Activated CD4-positive, alpha-beta memory T cell treated with anti-CD3 and anti-CD28 coated beads, Interleukin-2, amount 10 ng/mL, durations not matched to agents 7 days and 5 days (primary cell): ENCODE measurements at regions not wholly inside any gene's neighbourhood (a gene's known extent, or its start where the extent isn't known, plus 50 kb on each side); places are given as distances from the start of the nearest gene placed in this dataset.

ENCODE experiments used
- CTCF ChIA-PET: fragments of 350-600 bp; sonication (Branson Sonifier 250); formaldehyde crosslinking; loops from one replicate; lab custom pipeline; 2021; ENCODE audit warnings: antibody characterized with exemption, inconsistent platforms; lab: Charles Lee
- POLR2A ChIA-PET: fragments of 350-600 bp; sonication (Branson Sonifier 250); formaldehyde crosslinking; loops from one replicate; lab custom pipeline; 2021; ENCODE audit warnings: antibody characterized with exemption; lab: Charles Lee
- DNase-seq: peaks from one replicate; pipeline ENCODE4 v3.0.0-alpha.2; 2020
- H3K27ac Mint-ChIP-seq: one replicate; pipeline ENCODE4 v1.8.0; 2021; ENCODE audit warnings: mild to moderate bottlenecking, mixed read lengths
- H3K27me3 Mint-ChIP-seq: one replicate; pipeline ENCODE4 v1.8.0; 2021; ENCODE audit warnings: mixed read lengths
- H3K36me3 Mint-ChIP-seq: one replicate; pipeline ENCODE4 v1.8.0; 2021; ENCODE audit warnings: low read depth, mixed read lengths
- H3K4me1 Mint-ChIP-seq: one replicate; pipeline ENCODE4 v1.8.0; 2021; ENCODE audit warnings: mixed read lengths
- H3K4me3 Mint-ChIP-seq: one replicate; pipeline ENCODE4 v1.8.0; 2021; ENCODE audit warnings: mild to moderate bottlenecking, mixed read lengths
- H3K9me3 Mint-ChIP-seq: one replicate; pipeline ENCODE4 v1.8.0; 2021; ENCODE audit warnings: mixed read lengths

DNA sequence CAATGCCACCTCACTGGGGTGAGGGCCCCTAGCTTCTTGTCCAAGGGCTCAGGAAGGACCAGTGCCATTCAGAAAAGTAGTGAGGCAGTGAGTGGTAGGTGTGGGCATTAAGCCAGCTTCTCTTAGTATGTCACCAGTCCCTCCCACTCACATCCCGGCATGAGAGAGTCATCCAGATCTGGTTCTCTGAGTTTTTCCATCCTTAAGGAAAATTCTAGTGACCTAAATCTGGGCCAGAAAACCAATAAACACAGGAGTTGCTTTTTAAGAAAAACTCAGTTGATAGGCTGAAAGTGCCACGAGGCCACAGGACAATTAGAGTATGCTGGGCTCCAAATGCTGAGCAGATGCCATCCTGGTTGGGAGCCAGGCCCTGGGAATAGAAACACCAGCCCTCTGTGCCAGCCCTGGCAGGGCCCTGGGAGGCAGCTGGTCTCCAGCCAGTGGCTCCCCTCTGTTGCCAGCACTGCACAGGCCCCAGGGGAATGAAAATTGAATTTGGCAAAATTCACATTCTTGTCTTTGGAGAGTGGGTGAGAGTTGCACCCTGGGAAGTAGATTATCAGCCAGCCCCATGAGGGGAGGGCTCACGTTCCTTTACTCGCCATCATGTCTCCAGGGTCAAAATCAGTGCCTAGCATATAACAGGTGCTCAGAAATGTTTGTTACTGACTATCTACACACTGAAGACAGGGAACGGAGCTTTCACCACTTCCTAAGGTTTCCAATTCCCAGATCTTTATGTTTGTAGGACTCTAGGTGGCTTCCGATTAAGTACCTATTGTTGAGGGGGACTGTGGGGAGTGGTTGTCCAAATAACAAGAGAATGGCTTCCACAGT, 52.8 kb downstream of the FAM43A start:
- POLR2A ChIA-PET = no interaction called here
- no peak overlapping the region for H3K27ac Mint-ChIP-seq
- H3K27me3 Mint-ChIP-seq = peaks cover 17% of the 10 kb centered on the region
- H3K4me1 Mint-ChIP-seq = peaks cover 4% of the 10 kb centered on the region
- H3K9me3 Mint-ChIP-seq = no peaks in the 10 kb centered on the region
- H3K4me3 Mint-ChIP-seq = no peak overlapping the region
- H3K36me3 Mint-ChIP-seq = no peaks in the 10 kb centered on the region
- DNase-seq = no peak
- CTCF ChIA-PET = interaction anchor here (1.8 kb wide), 1 partner anchor 56 kb away, joined by 4 read pairs; no protein-coding TSS in a partner anchor

DNA sequence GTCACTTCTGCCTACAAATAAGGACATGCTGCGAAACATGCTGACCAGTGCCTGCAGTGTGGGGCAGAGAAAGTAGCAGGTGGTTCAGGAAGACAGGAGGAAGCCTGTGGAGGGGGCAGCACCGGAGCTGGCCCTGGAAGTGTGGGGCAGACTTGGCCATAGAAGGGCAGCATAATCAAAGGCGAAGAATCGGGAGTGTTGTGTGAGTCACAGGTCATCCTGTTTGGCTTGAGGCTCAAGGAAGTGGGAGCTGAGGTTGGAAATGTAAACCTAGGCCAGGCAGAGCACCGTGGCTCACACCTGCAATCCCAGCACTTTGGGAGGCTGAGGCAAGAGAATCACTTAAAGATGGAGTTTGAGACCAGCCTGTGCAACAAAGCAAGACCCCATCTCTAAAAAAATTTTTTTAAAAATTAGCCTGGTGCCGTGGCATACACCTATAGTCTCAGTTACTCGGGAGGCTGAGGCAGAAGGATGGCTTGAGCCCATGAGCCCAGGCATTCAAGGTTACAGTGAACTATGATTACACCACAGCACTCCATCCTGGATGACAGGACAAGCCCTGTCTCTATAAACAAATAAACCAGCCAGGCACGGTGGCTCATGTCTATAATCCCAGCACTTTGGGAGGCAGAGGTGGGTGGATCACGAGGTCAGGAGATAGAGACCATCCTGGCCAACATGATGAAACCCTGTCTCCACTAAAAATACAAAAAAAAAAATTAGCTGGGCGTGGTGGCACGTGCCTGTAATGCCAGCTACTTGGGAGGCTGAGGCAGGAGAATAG, 54.0 kb downstream of the FAM43A start:
- ChIA-PET POLR2A (no interaction called here), CTCF (no interaction called here)
- Mint-ChIP-seq H3K4me1 (peaks cover 4% of the 10 kb centered on the region), H3K36me3 (no peaks in the 10 kb centered on the region), H3K27ac (no peak overlapping the region), H3K27me3 (peaks cover 14% of the 10 kb centered on the region), H3K4me3 (no peak overlapping the region), H3K9me3 (no peaks in the 10 kb centered on the region)
- DNase-seq = no peak

GRCh38 chr3:194740859-194741491, 55.3 kb downstream of the FAM43A start:
- POLR2A ChIA-PET = no interaction called here
- no peak for DNase-seq
- Mint-ChIP-seq H3K4me1 (peaks cover 4% of the 10 kb centered on the region), H3K27me3 (peaks cover 10% of the 10 kb centered on the region), H3K36me3 (no peaks in the 10 kb centered on the region), H3K27ac (no peak overlapping the region), H3K4me3 (no peak overlapping the region), H3K9me3 (no peaks in the 10 kb centered on the region)
- CTCF ChIA-PET = no interaction called here

- H3K36me3 Mint-ChIP-seq = no peaks in the 10 kb centered on the region
- peaks cover 4% of the 10 kb centered on the region for H3K4me1 Mint-ChIP-seq
- ChIA-PET CTCF (no interaction called here), POLR2A (no interaction called here)
- no peak overlapping the region for H3K27ac Mint-ChIP-seq
- H3K4me3 Mint-ChIP-seq = no peak overlapping the region
- H3K9me3 Mint-ChIP-seq = no peaks in the 10 kb centered on the region
- no peak for DNase-seq
- peaks cover 10% of the 10 kb centered on the region for H3K27me3 Mint-ChIP-seq
Measured at GRCh38 chr3:194741916-194742315, 56.2 kb downstream of the FAM43A start.

- no peaks in the 10 kb centered on the region for H3K36me3 Mint-ChIP-seq
- H3K27ac Mint-ChIP-seq = no peak overlapping the region
- ChIA-PET CTCF (no interaction called here), POLR2A (no interaction called here)
- H3K9me3 Mint-ChIP-seq = no peaks in the 10 kb centered on the region
- peaks cover 7% of the 10 kb centered on the region for H3K27me3 Mint-ChIP-seq
- H3K4me1 Mint-ChIP-seq = peaks cover 4% of the 10 kb centered on the region
- no peak for DNase-seq
- no peak overlapping the region for H3K4me3 Mint-ChIP-seq
Measured at GRCh38 chr3:194744826-194745225, 59.1 kb downstream of the FAM43A start.

DNA sequence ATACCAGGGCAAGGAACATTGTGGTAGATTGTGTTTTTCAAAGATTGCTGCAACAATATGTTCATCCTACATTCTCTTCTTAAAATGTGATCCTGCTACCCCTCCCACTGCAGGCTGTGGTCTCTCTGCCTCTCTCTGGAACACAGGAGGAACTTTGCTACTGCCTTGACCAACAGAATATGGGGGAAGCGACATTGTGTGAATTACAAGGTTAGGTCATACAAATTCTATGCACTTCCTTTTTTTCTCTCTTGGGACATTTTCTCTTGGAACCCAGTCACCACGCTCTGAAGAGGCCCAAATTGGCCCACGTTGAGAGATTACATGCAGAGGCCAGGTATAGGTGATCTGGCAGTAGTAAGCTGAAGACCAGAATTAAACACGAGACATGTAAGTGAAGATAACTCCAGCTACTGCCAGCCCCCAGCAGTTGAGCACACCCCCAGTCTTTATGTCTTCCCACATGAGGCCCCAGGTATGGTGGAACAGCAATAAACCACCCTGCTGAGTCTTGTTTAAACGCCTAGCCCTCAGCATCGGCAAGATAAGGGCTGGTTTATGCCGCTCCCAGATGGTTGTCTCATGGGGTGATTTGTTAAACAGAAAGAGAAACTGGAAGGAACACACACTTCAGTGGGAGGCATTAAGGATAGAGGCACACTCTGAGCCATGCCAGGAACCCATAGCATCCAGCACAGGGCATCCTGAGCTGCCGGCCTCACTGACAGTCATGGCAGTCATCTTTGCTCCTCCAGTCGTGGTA, 59.9 kb downstream of the FAM43A start:
- POLR2A ChIA-PET = no interaction called here

DNA sequence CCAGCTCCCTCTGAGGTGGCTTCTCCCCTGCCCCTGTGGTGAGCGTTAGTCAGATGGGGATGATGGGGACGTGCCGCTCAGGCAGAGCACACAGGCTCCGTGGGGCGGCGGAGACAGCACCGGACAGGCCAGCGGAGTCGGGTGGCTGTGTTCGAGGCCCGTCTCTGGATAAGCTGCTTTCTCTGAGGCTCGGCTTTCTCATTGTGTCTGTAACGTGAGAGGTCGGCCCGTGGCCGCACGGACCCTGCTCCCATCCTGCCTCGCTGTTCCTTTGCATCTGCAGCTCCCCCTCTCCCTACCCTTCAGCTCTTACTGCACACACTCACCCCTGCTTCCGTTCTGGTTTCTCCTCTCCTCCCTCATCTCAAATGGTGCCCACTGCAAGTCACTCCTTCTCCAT, 62.5 kb downstream of the FAM43A start:
- Mint-ChIP-seq H3K4me1 (no peaks in the 10 kb centered on the region), H3K36me3 (no peaks in the 10 kb centered on the region), H3K9me3 (no peaks in the 10 kb centered on the region), H3K27me3 (peaks cover 3% of the 10 kb centered on the region), H3K27ac (no peak overlapping the region), H3K4me3 (no peak overlapping the region)
- DNase-seq = no peak
- ChIA-PET POLR2A (no interaction called here), CTCF (interaction anchor here (1.0 kb wide), 1 partner anchor 13 kb away, joined by 4 read pairs; no protein-coding TSS in a partner anchor)

More for the DNA sequence above, 59.9 kb downstream of the FAM43A start:
- Mint-ChIP-seq H3K9me3 (no peaks in the 10 kb centered on the region), H3K4me1 (peaks cover 4% of the 10 kb centered on the region), H3K27ac (no peak overlapping the region), H3K4me3 (no peak overlapping the region), H3K36me3 (no peaks in the 10 kb centered on the region), H3K27me3 (peaks cover 7% of the 10 kb centered on the region)
- DNase-seq = no peak
- CTCF ChIA-PET = no interaction called here

DNA sequence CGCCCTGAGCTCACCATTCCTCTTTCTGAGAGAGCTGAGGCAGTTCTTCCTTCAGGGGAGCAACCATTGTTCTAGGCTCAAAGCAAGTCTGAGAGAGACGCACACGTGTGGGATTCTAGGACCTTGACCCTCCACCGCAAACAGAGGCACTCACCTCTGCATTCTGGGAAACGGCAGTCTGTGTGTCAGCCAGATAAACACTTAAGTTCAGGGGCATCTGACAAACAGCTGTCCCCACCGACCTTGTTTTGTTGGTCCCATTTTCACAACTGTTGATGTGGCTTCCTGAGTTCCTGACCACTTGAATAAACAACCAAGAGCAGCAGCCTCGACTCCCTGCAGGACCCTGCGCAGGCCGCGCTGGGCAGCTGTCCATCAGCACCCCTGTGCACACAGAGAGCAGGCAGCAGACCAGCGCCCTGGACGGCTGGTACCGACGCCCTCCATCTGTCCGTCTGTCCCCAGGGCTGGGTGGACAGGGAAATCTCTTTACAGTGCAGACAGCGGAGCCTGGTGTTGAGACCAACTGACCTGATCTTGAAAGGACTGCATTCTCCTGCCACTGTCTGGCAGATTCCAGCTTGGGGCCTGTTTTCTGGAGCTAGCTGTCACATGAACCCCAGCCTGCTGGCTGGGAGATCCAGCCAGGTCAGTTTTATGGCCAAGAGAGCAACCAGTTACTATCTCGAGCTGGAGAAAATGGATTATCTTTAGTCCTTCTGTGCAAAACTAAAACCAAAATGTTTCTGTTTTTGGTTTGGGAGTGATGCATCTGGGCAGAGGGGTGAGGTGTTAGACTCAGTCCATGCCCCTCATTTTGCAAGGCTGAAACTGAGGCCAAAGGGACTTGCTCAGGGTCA, 64.2 kb downstream of the FAM43A start:
- Mint-ChIP-seq H3K9me3 (no peaks in the 10 kb centered on the region), H3K4me1 (no peaks in the 10 kb centered on the region), H3K4me3 (no peak overlapping the region), H3K36me3 (no peaks in the 10 kb centered on the region), H3K27ac (no peak overlapping the region), H3K27me3 (peaks cover 2% of the 10 kb centered on the region)
- POLR2A ChIA-PET = no interaction called here
- CTCF ChIA-PET = interaction anchor here (0.7 kb wide), 1 partner anchor 390 kb away, joined by 4 read pairs; no protein-coding TSS in a partner anchor
- no peak for DNase-seq

DNA sequence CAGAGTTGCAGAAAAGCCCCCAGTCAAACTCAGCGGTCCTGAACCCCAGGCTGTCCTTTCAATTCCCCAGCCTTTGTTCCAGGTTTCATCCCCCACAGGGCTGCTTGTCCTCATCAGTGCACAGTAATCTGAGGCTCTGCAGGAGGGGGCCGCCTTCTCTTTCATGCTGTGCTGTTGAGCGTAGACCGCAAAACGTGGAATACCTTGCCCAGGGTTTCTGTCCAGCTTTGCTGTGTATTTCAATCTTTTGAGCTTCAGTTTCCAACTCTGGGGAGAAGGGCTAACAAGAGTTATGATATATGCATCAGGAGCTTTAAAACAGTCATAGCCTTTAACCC, 64.8 kb downstream of the FAM43A start:
- no peak overlapping the region for H3K27ac Mint-ChIP-seq
- no peaks in the 10 kb centered on the region for H3K36me3 Mint-ChIP-seq
- no peak for DNase-seq
- H3K9me3 Mint-ChIP-seq = no peaks in the 10 kb centered on the region
- no peaks in the 10 kb centered on the region for H3K4me1 Mint-ChIP-seq
- H3K4me3 Mint-ChIP-seq = no peak overlapping the region
- H3K27me3 Mint-ChIP-seq = peaks cover 2% of the 10 kb centered on the region
- POLR2A ChIA-PET = no interaction called here
- CTCF ChIA-PET = interaction anchor here (0.7 kb wide), 1 partner anchor 390 kb away, joined by 4 read pairs; no protein-coding TSS in a partner anchor

DNA sequence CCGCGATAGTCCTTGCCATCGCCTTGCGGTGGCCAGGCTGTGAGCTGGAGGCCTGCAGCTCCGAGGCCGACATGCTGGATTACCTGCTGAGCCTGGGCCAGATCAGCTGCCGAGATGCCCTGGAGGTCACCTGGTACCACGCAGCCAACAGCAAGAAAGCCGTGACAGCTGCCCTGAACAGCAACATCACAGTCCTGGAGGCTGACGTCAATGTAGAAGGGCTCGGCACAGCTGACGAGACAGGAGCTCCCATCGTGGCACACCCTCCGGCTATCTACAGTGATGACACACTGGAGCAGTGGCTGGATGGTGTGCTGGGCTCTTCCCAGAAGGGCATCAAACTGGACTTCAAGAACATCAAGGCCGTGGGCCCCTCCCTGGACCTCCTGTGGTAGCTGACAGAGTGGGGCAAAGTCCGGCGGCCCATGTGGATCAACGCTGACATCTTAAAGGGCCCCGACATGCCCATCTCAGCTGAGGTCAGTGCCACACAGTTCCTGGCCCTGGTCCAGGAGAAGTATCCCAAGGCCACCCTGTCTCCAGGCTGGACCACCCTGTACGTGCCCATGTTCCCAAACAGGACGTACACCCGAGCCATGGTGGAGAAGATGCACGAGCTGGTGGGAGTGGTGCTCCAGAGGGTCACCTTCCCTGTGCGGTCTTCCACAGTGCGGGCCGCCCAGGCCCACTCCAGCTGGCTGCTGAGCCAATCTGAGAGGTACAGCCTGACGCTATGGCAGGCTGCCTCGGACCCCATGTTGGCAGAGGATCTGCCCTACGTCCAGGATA, 70.2 kb downstream of the FAM43A start:
- Mint-ChIP-seq H3K4me1 (no peaks in the 10 kb centered on the region), H3K27ac (no peak overlapping the region), H3K9me3 (no peaks in the 10 kb centered on the region), H3K27me3 (peaks cover 8% of the 10 kb centered on the region), H3K36me3 (no peaks in the 10 kb centered on the region), H3K4me3 (no peak overlapping the region)
- POLR2A ChIA-PET = no interaction called here
- CTCF ChIA-PET = no interaction called here
- DNase-seq = no peak

DNA sequence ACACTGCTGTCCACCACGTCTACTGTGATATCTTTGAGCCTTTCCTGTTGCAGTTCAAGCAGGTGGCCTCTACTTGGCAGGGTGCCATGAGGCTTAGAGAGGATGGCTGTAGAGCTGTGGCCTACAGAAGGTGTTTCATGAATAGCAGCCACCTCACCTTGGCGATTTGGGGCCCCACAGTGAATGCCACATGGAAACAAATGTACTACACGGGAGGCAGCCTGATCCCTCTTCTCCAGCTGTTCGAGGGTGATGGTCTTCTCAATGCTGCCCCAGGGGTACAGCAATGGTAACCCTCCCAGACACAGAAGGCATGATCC, 70.7 kb downstream of the FAM43A start:
- Mint-ChIP-seq H3K4me1 (no peaks in the 10 kb centered on the region), H3K4me3 (no peak overlapping the region), H3K27me3 (peaks cover 8% of the 10 kb centered on the region), H3K36me3 (no peaks in the 10 kb centered on the region), H3K27ac (no peak overlapping the region), H3K9me3 (no peaks in the 10 kb centered on the region)
- CTCF ChIA-PET = no interaction called here
- POLR2A ChIA-PET = no interaction called here
- DNase-seq = no peak
